H9 (cell line): ENCODE measurements at regions not wholly inside any gene's neighbourhood (a gene's known extent, or its start where the extent isn't known, plus 50 kb on each side); places are given as distances from the start of the nearest gene placed in this dataset.

Source experiments
- DNase-seq: peaks from one replicate; pipeline ENCODE4 v3.0.0-alpha.2; 2017
- H2AFZ ChIP-seq: one replicate; pipeline ENCODE4 v1.6.1; 2013; ENCODE audit warnings: mild to moderate bottlenecking, low read length, control low read depth, moderate library complexity
- H2AK5ac ChIP-seq: 2 replicates; pipeline ENCODE4 v1.6.1; 2013; ENCODE audit warnings: low read length, control low read depth, mixed read lengths; ENCODE audit not compliant: insufficient read length
- H2BK120ac ChIP-seq: one replicate; pipeline ENCODE4 v1.6.1; 2013; ENCODE audit warnings: low read depth, mild to moderate bottlenecking, low read length, control low read depth, inconsistent platforms; ENCODE audit not compliant: poor library complexity, severe bottlenecking
- H2BK12ac ChIP-seq: 2 replicates; pipeline ENCODE4 v1.6.1; 2013; ENCODE audit warnings: low read length, control low read depth, mixed read lengths, low read depth; ENCODE audit not compliant: insufficient read length
- H2BK15ac ChIP-seq: 2 replicates; pipeline ENCODE4 v1.6.1; 2013; ENCODE audit warnings: low read depth, low read length, control low read depth
- H2BK20ac ChIP-seq: one replicate; pipeline ENCODE4 v1.6.1; 2013; ENCODE audit warnings: low read depth, mild to moderate bottlenecking, low read length, control low read depth, inconsistent platforms; ENCODE audit not compliant: poor library complexity, severe bottlenecking
- H2BK5ac ChIP-seq: 2 replicates; pipeline ENCODE4 v1.6.1; 2013; ENCODE audit warnings: low read length, control low read depth, mixed read lengths; ENCODE audit not compliant: insufficient read length
- H3K14ac ChIP-seq: 2 replicates; pipeline ENCODE4 v1.6.1; 2013; ENCODE audit warnings: low read length, control low read depth; ENCODE audit not compliant: insufficient read depth
- H3K18ac ChIP-seq: 2 replicates; pipeline ENCODE4 v1.6.1; 2013; ENCODE audit warnings: low read depth, mild to moderate bottlenecking, mixed read lengths, low read length, control low read depth; ENCODE audit not compliant: insufficient read length
- H3K23ac ChIP-seq: 2 replicates; pipeline ENCODE4 v1.6.1; 2013; ENCODE audit warnings: low read length, control low read depth, mixed read lengths, low read depth; ENCODE audit not compliant: insufficient read length
- H3K23me2 ChIP-seq: 2 replicates; pipeline ENCODE4 v1.6.1; 2013; ENCODE audit warnings: low read depth, mild to moderate bottlenecking, mixed read lengths, low read length, control low read depth; ENCODE audit not compliant: insufficient read length, poor library complexity, severe bottlenecking
- H3K27ac ChIP-seq: 2 replicates; pipeline ENCODE4 v1.5.1; 2013; ENCODE audit warnings: low read length, control low read depth, mixed read lengths, low read depth; ENCODE audit not compliant: insufficient read length
- H3K27me3 ChIP-seq: 2 replicates; pipeline ENCODE4 v1.6.1; 2013; ENCODE audit warnings: low read length, control low read depth, inconsistent platforms; ENCODE audit not compliant: insufficient read depth
- H3K4ac ChIP-seq: 2 replicates; pipeline ENCODE4 v1.6.1; 2013; ENCODE audit warnings: low read depth, mild to moderate bottlenecking, control low read depth, inconsistent platforms, low read length, moderate library complexity
- H3K4me1 ChIP-seq: 2 replicates; pipeline ENCODE4 v1.6.1; 2013; ENCODE audit warnings: low read length, control low read depth, inconsistent platforms; ENCODE audit not compliant: insufficient read depth
- H3K4me2 ChIP-seq: 2 replicates; pipeline ENCODE4 v1.6.1; 2013; ENCODE audit warnings: low read length, control low read depth, mixed read lengths; ENCODE audit not compliant: insufficient read length, insufficient read depth
- H3K56ac ChIP-seq: 2 replicates; pipeline ENCODE4 v1.6.1; 2013; ENCODE audit warnings: low read depth, mild to moderate bottlenecking, mixed read lengths, low read length, control low read depth; ENCODE audit not compliant: insufficient read length
- H3K79me1 ChIP-seq: 2 replicates; pipeline ENCODE4 v1.6.1; 2013; ENCODE audit warnings: low read depth, mild to moderate bottlenecking, moderate library complexity, low read length, control low read depth, inconsistent platforms; ENCODE audit not compliant: insufficient read depth, poor library complexity, severe bottlenecking
- H3K79me2 ChIP-seq: 2 replicates; pipeline ENCODE4 v1.6.1; 2013; ENCODE audit warnings: low read length, control low read depth, inconsistent platforms; ENCODE audit not compliant: insufficient read depth
- H3K9ac ChIP-seq: 2 replicates; pipeline ENCODE4 v1.6.1; 2013; ENCODE audit warnings: low read length, control low read depth, mixed read lengths; ENCODE audit not compliant: insufficient read length; ENCODE audit errors: extremely low read depth
- H3K9me3 ChIP-seq: one replicate; pipeline ENCODE4 v1.6.1; 2013; ENCODE audit warnings: low read depth, low read length, inconsistent platforms; ENCODE audit not compliant: control insufficient read depth
- H3T11ph ChIP-seq: one replicate; pipeline ENCODE4 v1.6.1; 2013; ENCODE audit warnings: mild to moderate bottlenecking, low read length, control low read depth, inconsistent platforms
- H4K20me1 ChIP-seq: one replicate; pipeline ENCODE4 v1.6.1; 2013; ENCODE audit not compliant: control insufficient read depth, insufficient read length, insufficient read depth
- H4K5ac ChIP-seq: 2 replicates; pipeline ENCODE4 v1.6.1; 2013; ENCODE audit warnings: low read depth, mild to moderate bottlenecking, mixed read lengths, low read length, control low read depth; ENCODE audit not compliant: insufficient read length
- H4K8ac ChIP-seq: replicated peaks from 2 replicates; pipeline ENCODE4 v1.6.1; 2013; ENCODE audit warnings: low read length, control low read depth, mixed read lengths, low read depth; ENCODE audit not compliant: insufficient read length
- H4K91ac ChIP-seq: 2 replicates; pipeline ENCODE4 v1.6.1; 2013; ENCODE audit warnings: low read depth, mild to moderate bottlenecking, moderate library complexity, mixed read lengths, low read length, control low read depth; ENCODE audit not compliant: insufficient read length
- H3K27ac Mint-ChIP-seq, 3 experiments: 2 replicates in 2 of 3; 3 replicates in 1 of 3; pipeline ENCODE4 v1.8.0; 2020 to 2021; ENCODE audit warnings: mixed read lengths in 3 of 3, mild to moderate bottlenecking in 1 of 3, moderate library complexity in 1 of 3
- H3K27me3 Mint-ChIP-seq: 2 replicates; pipeline ENCODE4 v1.8.0; 2021; ENCODE audit warnings: low read depth, mild to moderate bottlenecking, moderate library complexity, mixed read lengths
- H3K36me3 Mint-ChIP-seq, 3 experiments: 2 replicates in 2 of 3; 3 replicates in 1 of 3; pipeline ENCODE4 v1.8.0; 2020 to 2021; ENCODE audit warnings: low read depth in 3 of 3, mixed read lengths in 3 of 3; ENCODE audit not compliant: insufficient read depth in 1 of 3
- H3K4me1 Mint-ChIP-seq, 2 experiments: 2 replicates each; pipeline ENCODE4 v1.8.0; 2020; ENCODE audit warnings: mixed read lengths in 2 of 2
- H3K4me3 Mint-ChIP-seq, 2 experiments: 2 replicates in 1 of 2; 3 replicates in 1 of 2; pipeline ENCODE4 v1.8.0; 2020 to 2021; ENCODE audit warnings: mild to moderate bottlenecking in 2 of 2, mixed read lengths in 2 of 2, moderate library complexity in 1 of 2
- H3K9me3 Mint-ChIP-seq, 2 experiments: 2 replicates in 1 of 2; 3 replicates in 1 of 2; pipeline ENCODE4 v1.8.0; 2020; ENCODE audit warnings: mild to moderate bottlenecking in 2 of 2, mixed read lengths in 2 of 2, moderate library complexity in 1 of 2
- CTCF ChIP-seq: fragments of 200-600 bp; sonication (generic); conservative IDR thresholded peaks from 3 replicates; pipeline ENCODE4 v1.8.0; 2021; ENCODE audit warnings: antibody characterized with exemption, mild to moderate bottlenecking
- WGBS: extraction: QIAGEN DNeasy Blood & Tissue Kit; methylation state at CpG from one replicate; pipeline ENCODE4 v1.1.7; 2013; ENCODE audit warnings: missing lambda C conversion rate, low lambda C conversion rate, mixed read lengths; ENCODE audit not compliant: insufficient read length; ENCODE audit errors: extremely low coverage; 5-methylcytosine and 5-hydroxymethylcytosine counted together

GRCh38 chr15:38895326-38896255 is 331.0 kb upstream of the RASGRP1 start:
- H3K27ac ChIP-seq: no peak overlapping the region
- H3K4me1 ChIP-seq: no peaks in the 10 kb centered on the region; the same call in 1 of the 2 replicates
- no peak overlapping the region for H2BK15ac ChIP-seq
- no peak overlapping the region for H4K8ac ChIP-seq
- H3K9me3 ChIP-seq: no peaks in the 10 kb centered on the region
- H2BK5ac ChIP-seq: no peak overlapping the region
- Mint-ChIP-seq H3K27me3 (peaks cover 1% of the 10 kb centered on the region), H3K27ac (no peak overlapping the region), H3K4me3 (no peak overlapping the region), H3K36me3 (peaks cover 0 to 6% (median 0%) of the 10 kb centered on the region in 3 experiments; a peak in 2 of 7 replicates), H3K9me3 (peaks cover 3 to 14% of the 10 kb centered on the region in 2 experiments; a peak in 4 of 5 replicates), H3K4me1 (peaks cover 2% of the 10 kb centered on the region in 2 experiments; a peak in 1 of 4 replicates)
- no peak for DNase-seq
- H3K9ac ChIP-seq: no peak overlapping the region
- no peak overlapping the region for H4K91ac ChIP-seq
- H3K18ac ChIP-seq: no peak overlapping the region
- H3K23me2 ChIP-seq: no peaks in the 10 kb centered on the region
- TF ChIP-seq CTCF: no peak
- no peak overlapping the region for H2AK5ac ChIP-seq
- H2BK120ac ChIP-seq: no peak overlapping the region
- no peak overlapping the region for H3K4ac ChIP-seq
- H3K79me2 ChIP-seq: no peaks in the 10 kb centered on the region
- H3K4me2 ChIP-seq: no peak overlapping the region
- H4K5ac ChIP-seq: no peak overlapping the region
- H3K23ac ChIP-seq: no peak overlapping the region
- no CpG with 5 or more reads among the region's 5 CpGs for WGBS
- no peak overlapping the region for H2BK20ac ChIP-seq
- H3K14ac ChIP-seq: no peak overlapping the region
- no peak overlapping the region for H3T11ph ChIP-seq
- no peak overlapping the region for H2AFZ ChIP-seq
- no peak overlapping the region for H3K56ac ChIP-seq
- no peak overlapping the region for H2BK12ac ChIP-seq
- no peaks in the 10 kb centered on the region for H4K20me1 ChIP-seq
- H3K79me1 ChIP-seq: no peaks in the 10 kb centered on the region
- no peaks in the 10 kb centered on the region for H3K27me3 ChIP-seq
